ENCODE measurements at regions not wholly inside any gene's neighbourhood (a gene's known extent, or its start where the extent isn't known, plus 50 kb on each side); places are given as distances from the start of the nearest gene placed in this dataset.

DNA sequence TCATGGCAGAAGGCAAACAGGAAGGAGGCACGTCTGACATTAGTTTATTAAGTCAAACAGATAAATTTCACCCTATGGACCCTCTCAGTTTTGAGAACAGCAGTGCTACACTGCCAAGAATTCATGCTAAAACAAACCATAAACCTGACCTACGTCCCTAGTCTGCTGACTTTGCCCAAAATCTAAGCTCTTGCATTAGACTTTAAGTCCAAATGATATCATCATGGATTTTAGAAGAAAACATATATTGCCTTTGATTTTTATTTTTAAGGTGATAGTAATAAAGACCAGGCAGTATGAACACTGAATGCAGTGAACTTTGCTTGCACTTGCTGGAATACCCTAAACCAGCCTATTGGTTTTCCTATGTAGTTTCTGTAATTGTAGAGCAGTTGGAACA is 79.6 kb upstream of the GADL1 start:
- no peaks in the 10 kb centered on the region for H3K36me3 ChIP-seq
- intact Hi-C loops (cut with DNase I): no loop called here
- TF ChIP-seq, protein P1, sequence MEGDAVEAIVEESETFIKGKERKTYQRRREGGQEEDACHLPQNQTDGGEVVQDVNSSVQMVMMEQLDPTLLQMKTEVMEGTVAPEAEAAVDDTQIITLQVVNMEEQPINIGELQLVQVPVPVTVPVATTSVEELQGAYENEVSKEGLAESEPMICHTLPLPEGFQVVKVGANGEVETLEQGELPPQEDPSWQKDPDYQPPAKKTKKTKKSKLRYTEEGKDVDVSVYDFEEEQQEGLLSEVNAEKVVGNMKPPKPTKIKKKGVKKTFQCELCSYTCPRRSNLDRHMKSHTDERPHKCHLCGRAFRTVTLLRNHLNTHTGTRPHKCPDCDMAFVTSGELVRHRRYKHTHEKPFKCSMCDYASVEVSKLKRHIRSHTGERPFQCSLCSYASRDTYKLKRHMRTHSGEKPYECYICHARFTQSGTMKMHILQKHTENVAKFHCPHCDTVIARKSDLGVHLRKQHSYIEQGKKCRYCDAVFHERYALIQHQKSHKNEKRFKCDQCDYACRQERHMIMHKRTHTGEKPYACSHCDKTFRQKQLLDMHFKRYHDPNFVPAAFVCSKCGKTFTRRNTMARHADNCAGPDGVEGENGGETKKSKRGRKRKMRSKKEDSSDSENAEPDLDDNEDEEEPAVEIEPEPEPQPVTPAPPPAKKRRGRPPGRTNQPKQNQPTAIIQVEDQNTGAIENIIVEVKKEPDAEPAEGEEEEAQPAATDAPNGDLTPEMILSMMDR (IDR thresholded peaks at IDR 0.05): no peak
- no peaks in the 10 kb centered on the region for H3K9me3 ChIP-seq
- H3K4me3 ChIP-seq: no peak overlapping the region
- H3K4me1 ChIP-seq: no peaks in the 10 kb centered on the region
- DNase-seq: no peak
- H3K27me3 ChIP-seq: no peaks in the 10 kb centered on the region
- no peak overlapping the region for H3K9ac ChIP-seq (ENCODE audit: low read depth in 2 of 2, low read length in 2 of 2)
- H3K27ac ChIP-seq: no peak overlapping the region

GRCh38 chr3:30977592-30977991 is 83.1 kb upstream of the GADL1 start:
- Histone ChIP-seq H3K4me1 (no peaks in the 10 kb centered on the region), H3K27ac (no peak overlapping the region), H3K9ac (ENCODE audit: low read depth in 2 of 2, low read length in 2 of 2) (no peak overlapping the region), H3K36me3 (no peaks in the 10 kb centered on the region), H3K9me3 (no peaks in the 10 kb centered on the region), H3K4me3 (no peak overlapping the region), H3K27me3 (no peaks in the 10 kb centered on the region)
- TF ChIP-seq, protein P1 (IDR thresholded peaks at IDR 0.05): no peak
- no peak for DNase-seq
- intact Hi-C loops (cut with DNase I): no loop called here

DNA sequence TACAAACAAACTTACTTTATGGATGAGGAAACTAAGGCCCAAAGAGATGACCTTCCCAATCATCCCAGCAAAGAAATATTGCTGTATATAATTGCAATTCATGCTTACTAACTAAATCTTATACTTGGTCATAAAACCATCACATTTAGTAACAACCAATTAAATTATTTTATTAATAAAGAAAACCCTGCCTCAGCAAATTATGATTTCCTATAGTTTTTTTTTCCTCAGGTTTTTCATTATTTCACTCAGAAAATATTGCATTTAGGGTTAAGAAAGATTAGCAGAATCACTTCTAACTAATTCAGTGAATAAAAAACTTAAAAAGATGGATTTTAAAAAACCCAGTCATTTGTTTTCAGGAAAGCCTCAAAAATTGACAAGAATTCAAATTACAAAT is 86.5 kb upstream of the GADL1 start:
- H3K9me3 ChIP-seq: no peaks in the 10 kb centered on the region
- no peaks in the 10 kb centered on the region for H3K4me1 ChIP-seq
- H3K9ac ChIP-seq (ENCODE audit: low read depth in 2 of 2, low read length in 2 of 2): no peak overlapping the region
- TF ChIP-seq, protein P1 (IDR thresholded peaks at IDR 0.05): no peak
- DNase-seq: no peak
- intact Hi-C loops (cut with DNase I): no loop called here
- no peak overlapping the region for H3K27ac ChIP-seq
- H3K27me3 ChIP-seq: no peaks in the 10 kb centered on the region
- H3K4me3 ChIP-seq: no peak overlapping the region
- no peaks in the 10 kb centered on the region for H3K36me3 ChIP-seq

DNA sequence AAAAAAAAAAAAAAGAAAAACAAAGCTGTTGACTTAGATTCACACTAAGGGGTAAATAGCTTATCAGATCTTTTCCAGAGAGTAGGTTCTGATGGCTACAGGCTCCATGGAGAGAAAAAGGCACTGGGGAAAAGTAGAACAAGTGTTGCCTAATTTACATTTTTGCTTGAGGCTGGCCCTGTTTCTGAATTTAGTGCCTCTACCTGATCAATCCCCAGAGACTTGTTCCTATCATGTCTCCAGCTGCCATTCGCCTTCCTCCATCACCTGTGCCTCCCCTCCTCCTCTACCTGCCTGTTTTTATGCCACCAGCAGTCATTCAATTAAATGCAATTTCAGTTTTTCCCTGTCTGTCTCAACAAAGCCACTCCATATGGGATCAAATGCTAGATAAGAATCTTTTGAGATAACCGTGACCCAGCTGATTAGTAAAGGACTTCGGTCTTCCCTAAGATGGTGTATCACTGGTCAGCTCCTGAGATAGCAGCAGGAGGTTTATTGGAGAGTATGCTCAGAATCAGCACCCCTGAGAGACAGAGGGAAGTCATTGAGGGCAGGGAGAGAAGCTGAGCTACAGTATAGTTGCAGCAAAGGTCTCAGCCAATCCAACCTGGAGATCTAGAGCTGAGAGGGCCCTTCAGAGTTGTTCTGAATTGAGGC is 88.1 kb upstream of the GADL1 start:
- H3K9me3 ChIP-seq: no peaks in the 10 kb centered on the region
- intact Hi-C loops (cut with DNase I): no loop called here
- no peak overlapping the region for H3K4me3 ChIP-seq
- no peak overlapping the region for H3K9ac ChIP-seq (ENCODE audit: low read depth in 2 of 2, low read length in 2 of 2)
- no peak for DNase-seq
- no peaks in the 10 kb centered on the region for H3K27me3 ChIP-seq
- TF ChIP-seq, protein P1 (IDR thresholded peaks at IDR 0.05): no peak
- H3K4me1 ChIP-seq: no peaks in the 10 kb centered on the region
- H3K36me3 ChIP-seq: no peaks in the 10 kb centered on the region
- no peak overlapping the region for H3K27ac ChIP-seq

DNA sequence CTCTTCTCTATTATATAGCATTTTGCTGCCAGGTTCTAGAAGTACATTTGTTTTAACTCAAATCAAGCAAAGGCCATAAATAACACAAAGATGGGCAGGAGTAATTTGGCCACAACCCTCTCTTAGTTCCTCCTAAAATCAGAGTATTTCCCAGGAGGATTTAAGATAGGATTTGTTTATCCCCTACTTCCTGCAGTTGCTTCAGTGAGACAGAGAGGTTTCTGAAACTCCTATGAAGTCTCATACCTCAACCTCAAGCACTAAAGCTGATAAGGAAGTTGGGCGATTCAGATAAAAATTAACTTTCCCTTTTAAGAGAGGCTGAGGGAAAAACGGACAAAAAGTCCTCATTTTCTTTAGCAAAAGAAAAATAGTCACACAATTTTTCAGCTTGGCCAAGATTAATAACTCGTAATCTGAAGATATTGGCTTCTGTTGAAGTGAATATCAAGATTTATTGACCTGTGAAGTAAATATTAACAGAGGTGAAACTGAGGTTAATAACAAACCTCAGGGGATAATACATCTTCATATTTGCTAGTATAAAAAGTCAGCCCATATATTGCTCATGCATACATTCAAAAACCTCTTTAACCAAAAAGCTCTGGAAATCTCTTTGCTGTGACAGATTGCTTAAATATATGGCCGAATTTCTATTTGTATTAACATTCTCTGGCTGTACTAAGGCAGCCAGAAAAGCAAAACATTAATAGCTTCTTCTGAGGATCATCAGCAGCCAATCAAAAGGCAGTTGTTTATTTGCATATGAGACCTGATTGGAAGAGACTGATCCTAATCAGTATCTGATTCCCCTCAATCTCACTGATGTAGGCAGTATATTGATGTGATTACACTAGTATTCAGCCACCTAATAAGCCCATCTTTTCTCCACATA is 90.6 kb upstream of the GADL1 start:
- no peak overlapping the region for H3K4me3 ChIP-seq
- DNase-seq: no peak

More for the DNA sequence above, 90.6 kb upstream of the GADL1 start:
- Histone ChIP-seq H3K9me3 (no peaks in the 10 kb centered on the region), H3K27ac (no peak overlapping the region), H3K9ac (ENCODE audit: low read depth in 2 of 2, low read length in 2 of 2) (no peak overlapping the region), H3K36me3 (no peaks in the 10 kb centered on the region), H3K4me1 (no peaks in the 10 kb centered on the region), H3K27me3 (no peaks in the 10 kb centered on the region)
- TF ChIP-seq, protein P1 (IDR thresholded peaks at IDR 0.05): no peak
- intact Hi-C loops (cut with DNase I): no loop called here
